GM18507 (cell line): ENCODE measurements at regions not wholly inside any gene's neighbourhood (a gene's known extent, or its start where the extent isn't known, plus 50 kb on each side); places are given as distances from the start of the nearest gene placed in this dataset.

Source experiments
- DNase-seq: peaks from one replicate; pipeline ENCODE4 v3.0.0; 2011; ENCODE audit warnings: low read depth; ENCODE audit not compliant: insufficient read length; ENCODE audit errors: extremely low spot score
- FAIRE-seq: peaks from 2 replicates; lab custom pipeline; 2011; peaks lifted over from hg19 to GRCh38; lab: Jason Lieb, UNC

- no peak for FAIRE-seq
- no peak for DNase-seq
These were observed 51.1 kb upstream of the NCOA1 start for GRCh38 chr2:24439971-24440340.

- DNase-seq, result no peak
- no peak for FAIRE-seq
These were observed 51.6 kb upstream of the NCOA1 start for GRCh38 chr2:24439280-24439970.

- no peak for FAIRE-seq
- DNase-seq, result no peak
These were observed 52.9 kb upstream of the NCOA1 start for GRCh38 chr2:24438106-24438505.

GRCh38 chr2:24435391-24436316 lies 55.4 kb upstream of the NCOA1 start:
- FAIRE-seq, result no peak
- no peak for DNase-seq

GRCh38 chr2:24434541-24434940 lies 56.5 kb upstream of the NCOA1 start:
- FAIRE-seq, result no peak
- DNase-seq, result no peak

- DNase-seq (no peak), FAIRE-seq (no peak)
These were observed 58.3 kb upstream of the NCOA1 start for GRCh38 chr2:24432735-24433134.

GRCh38 chr2:24432121-24432520 lies 58.9 kb upstream of the NCOA1 start:
- DNase-seq (no peak), FAIRE-seq (no peak)

- no peak for DNase-seq
- no peak for FAIRE-seq
These were observed 61.6 kb upstream of the NCOA1 start for GRCh38 chr2:24429197-24430074.

GRCh38 chr2:24424387-24424786 lies 64.1 kb upstream of the ITSN2 start:
- FAIRE-seq, result no peak

GRCh38 chr2:24423095-24423494 lies 62.8 kb upstream of the ITSN2 start:
- DNase-seq (no peak), FAIRE-seq (no peak)

More at GRCh38 chr2:24424387-24424786, 64.1 kb upstream of the ITSN2 start:
- DNase-seq, result no peak

GRCh38 chr2:24421668-24422067 lies 61.3 kb upstream of the ITSN2 start:
- peak; percentile 18 for DNase-seq
- peak; percentile 41 for FAIRE-seq

- FAIRE-seq (no peak), DNase-seq (no peak)
These were observed 60.0 kb upstream of the ITSN2 start for GRCh38 chr2:24420373-24420772.

GRCh38 chr2:24418166-24418841 lies 58.0 kb upstream of the ITSN2 start:
- DNase-seq (no peak), FAIRE-seq (no peak)

GRCh38 chr2:24412812-24413211 lies 52.5 kb upstream of the ITSN2 start:
- no peak for FAIRE-seq

GRCh38 chr2:24411488-24412151 lies 51.3 kb upstream of the ITSN2 start:
- no peak for DNase-seq
- no peak for FAIRE-seq

More at GRCh38 chr2:24412812-24413211, 52.5 kb upstream of the ITSN2 start:
- DNase-seq, result no peak

GRCh38 chr2:24410976-24411375 lies 50.6 kb upstream of the ITSN2 start:
- no peak for DNase-seq
- no peak for FAIRE-seq

GRCh38 chr2:24409700-24410556 lies 49.6 kb upstream of the ITSN2 start:
- DNase-seq (peak; percentile 57), FAIRE-seq (peak; percentile 84)
